ENCODE measurements at regions not wholly inside any gene's neighbourhood (a gene's known extent, or its start where the extent isn't known, plus 50 kb on each side); places are given as distances from the start of the nearest gene placed in this dataset.
"Not testable (repeated sequence)": the region's sequence is repeated elsewhere in the genome, so short reads cannot be mapped to it uniquely, and the experiment has no call there.

GRCh38 chr9:129312251-129313122 is 134.4 kb upstream of the IER5L start:
- no peak for DNase-seq (ENCODE audit: low read depth)

DNA sequence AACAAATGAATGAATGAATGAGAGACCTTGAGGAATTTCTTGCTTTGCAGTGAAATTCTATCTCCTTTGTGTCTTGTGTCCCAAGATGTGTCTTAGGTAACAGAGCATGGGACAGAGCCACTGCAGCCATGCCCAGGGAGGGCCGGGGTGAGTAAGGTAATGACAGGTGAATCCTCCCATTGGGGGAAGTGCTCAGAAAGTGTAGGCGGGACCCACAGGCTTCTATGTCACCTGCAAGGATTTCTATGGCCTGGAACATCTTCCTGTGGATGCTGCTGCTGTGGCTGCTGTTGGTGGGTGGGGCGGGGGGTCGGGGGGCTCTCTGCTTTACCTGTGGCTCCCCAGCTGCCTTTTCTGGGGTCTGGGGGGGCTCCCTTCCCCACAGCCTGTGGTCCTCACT is 133.6 kb upstream of the IER5L start:
- DNase-seq (ENCODE audit: low read depth) = no peak

DNA sequence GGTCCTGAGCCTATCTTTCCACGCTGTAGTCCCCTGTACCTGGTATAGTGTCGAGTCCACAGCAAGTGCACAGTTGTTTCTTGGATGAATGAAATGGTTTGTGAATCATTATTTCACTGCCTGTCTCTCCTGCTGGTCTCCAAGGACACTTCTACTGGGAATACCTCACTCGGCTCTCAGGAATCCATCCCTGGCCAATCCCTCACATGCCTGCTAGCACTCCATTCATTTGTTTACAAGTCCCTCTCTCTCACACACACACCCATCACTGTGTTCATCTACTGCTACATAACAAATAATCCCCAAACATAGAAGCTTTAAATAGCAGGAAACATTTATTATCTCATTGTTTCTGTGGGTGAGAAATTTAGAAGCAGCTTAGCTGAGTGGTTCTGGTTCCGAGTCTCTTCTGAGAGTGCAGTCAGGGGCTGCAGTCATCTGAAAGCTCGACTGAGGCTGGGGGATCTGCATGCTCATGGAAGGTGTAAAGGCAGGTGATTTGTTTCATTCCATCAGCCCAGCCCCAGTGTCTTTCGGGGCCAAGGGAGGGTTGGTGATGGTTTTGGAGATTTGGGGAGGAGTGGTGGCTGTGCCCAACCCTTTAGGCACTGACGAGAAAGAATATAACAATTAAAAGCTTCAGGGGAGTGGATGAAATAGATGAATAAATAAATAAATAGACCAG is 132.7 kb upstream of the IER5L start:
- no peak for DNase-seq (ENCODE audit: low read depth)

- no peak for DNase-seq (ENCODE audit: low read depth)
Observed at GRCh38 chr9:129309906-129310305, 131.8 kb upstream of the IER5L start.

DNA sequence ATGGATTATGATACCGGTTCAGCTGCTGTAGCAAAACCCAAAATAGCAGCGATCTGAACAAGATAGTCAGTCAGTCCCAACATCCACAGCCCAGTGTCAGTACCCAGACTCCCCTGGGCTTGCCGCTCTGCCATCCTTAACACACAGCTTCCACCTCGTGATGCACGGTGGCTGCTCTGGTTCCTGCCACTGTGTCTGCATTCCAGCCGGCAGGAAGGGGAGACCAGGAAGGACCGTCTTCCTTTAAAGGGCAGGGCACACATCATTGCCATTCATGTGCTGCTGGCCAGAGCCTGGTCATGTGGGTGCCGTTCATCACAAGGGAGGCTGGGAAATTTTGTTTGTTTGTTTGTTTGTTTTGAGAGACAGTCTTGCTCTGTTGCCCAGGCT is 131.0 kb upstream of the IER5L start:
- DNase-seq (ENCODE audit: low read depth) = no peak

DNA sequence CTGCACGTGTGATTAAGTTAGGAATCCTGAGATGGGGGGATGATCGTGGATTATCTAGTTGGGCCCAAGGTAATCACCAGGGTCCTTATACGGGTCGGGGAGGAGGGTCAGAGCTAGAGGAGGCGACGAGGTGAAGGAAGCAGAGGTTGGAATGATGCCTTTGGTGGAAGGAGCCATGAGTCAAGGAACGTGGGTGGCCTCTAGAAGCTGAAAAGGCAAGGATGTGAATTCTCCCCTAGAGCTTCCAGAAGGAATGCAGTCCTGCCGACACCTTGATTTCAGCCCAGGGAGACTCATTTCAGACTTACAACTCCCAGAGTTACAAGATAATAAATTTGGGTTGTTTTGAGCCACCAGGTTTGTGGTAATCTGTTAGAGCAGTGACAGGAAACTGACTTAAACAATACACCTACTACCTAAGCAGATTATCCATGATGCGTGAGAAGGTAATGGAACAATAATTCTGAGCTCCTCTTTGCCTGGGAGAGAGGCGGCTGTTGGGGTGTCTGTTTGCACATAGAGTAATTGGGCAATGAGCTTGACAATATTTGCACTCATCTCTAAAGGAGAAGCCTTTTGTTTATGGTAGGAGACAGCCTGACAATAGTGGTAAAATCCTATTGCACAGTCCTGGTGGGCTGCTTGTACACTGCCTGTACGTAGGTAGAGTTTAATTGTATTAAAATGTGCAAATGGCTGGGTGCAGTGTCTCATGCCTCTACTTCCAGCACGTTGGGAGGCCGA is 129.3 kb upstream of the IER5L start:
- DNase-seq (ENCODE audit: low read depth) = no peak

- DNase-seq (ENCODE audit: low read depth) = no peak
Observed at GRCh38 chr9:129306318-129306973, 128.4 kb upstream of the IER5L start.

- no peak for DNase-seq (ENCODE audit: low read depth)
Observed at GRCh38 chr9:129305246-129305645, 127.2 kb upstream of the IER5L start.

DNA sequence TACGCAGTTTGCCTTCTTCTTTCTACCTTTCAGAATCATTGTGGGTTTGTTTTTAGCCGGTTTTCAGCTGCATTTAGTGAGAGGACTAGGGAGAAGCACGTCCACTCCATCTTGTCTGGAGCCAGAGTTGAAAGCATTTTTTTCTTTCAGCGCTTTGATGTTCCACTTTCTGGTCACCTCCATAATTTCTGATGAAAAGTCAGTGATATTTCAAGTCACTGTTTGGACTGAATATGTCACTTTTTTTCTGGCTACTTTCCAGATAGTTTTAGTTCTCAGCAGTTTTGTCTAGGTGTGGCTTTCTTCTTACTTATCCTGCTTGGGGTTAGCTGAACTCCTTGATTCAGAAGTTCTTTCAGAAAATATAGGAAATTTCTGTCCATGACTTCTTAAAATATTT is 123.9 kb upstream of the IER5L start:
- no peak for DNase-seq (ENCODE audit: low read depth)

GRCh38 chr9:129296195-129296594 is 118.1 kb upstream of the IER5L start:
- DNase-seq (ENCODE audit: low read depth) = not testable (repeated sequence)

DNA sequence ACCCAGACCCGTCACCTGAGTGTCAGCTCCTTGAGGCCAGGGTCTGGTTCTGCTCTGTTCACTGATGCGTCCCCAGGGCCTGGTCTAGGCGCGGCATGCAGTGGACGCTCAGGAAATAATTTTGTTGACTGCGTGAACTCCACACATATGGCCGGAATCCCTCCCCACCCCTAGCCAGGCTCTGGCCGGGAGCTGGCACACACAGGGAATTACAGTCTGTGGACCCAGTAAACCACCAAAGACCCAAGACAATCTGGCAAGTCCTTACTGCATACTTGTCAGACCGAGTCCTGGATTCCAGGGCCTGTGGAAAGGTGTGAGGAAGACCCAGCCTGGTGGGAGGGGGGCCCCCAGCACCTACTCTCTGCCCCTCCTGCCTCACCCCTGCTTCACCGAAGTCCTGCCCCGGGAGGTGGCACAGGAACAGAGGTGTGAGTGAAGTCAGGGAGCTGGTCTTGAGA is 113.0 kb upstream of the IER5L start:
- no peak for DNase-seq (ENCODE audit: low read depth)

GRCh38 chr9:129290606-129291005 is 112.5 kb upstream of the IER5L start:
- DNase-seq (ENCODE audit: low read depth) = no peak

- no peak for DNase-seq (ENCODE audit: low read depth)
Observed at GRCh38 chr9:129289883-129290282, 111.8 kb upstream of the IER5L start.

DNA sequence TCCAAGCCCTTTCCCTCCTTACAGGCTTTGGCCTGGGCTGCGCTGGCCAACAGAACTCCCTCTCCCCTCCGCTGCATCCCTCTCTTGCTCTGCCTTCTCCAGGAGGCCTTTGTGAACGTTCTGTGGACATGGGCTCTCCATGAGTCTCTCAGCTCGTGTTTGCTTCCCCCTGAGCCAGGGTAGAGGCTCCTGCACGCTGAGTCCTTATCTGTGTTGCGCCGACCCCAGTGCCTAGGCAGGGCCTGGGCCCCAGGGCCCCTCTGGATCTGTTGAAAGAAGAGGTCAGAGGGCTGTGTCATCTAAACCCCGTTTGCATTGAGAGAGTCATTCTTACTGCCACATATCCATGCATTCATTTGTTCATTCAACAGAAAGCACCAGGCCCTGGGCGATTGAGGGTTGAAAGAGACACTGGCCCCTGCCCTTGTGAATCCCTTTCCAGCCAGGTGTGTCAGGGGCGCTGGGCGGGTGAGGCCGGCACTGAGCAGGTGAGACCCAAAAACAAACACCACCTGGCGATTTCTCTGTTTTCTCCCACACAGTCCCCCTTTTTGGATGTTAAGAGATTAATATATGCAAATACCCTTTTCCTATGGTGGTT is 111.2 kb upstream of the IER5L start:
- DNase-seq (ENCODE audit: low read depth) = no peak

DNA sequence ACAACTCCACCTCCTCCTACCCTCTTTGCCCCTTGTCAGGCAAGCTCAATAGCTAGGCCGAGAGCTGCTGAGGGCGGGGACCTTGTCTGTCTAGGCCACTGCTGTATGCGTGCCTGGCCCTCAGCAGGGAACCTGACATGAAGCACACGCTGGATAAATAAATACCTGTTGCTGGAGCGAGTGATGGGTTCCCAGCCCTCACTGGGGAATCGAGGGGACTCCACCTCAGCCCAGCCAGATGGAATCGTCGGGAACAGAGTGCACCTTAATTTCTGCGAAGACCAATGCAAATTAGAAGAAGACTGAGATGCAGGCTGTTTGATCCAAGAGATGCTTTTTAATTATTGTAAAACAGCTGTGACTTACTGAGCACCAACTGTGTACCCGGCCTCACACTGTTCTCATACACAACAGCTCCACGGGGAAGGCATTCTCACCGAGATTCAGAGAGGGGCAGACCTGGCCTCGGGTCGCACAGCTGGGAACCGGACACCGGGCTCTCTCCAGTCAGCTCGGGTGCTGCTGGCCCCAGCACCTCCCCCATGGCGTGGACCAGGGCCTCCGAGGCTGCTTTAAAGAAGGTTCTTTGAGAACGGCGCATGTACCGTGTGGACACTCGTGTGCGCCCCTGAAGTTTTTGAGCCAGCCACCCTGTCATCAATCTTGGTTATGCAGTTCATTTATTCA is 109.7 kb upstream of the IER5L start:
- DNase-seq (ENCODE audit: low read depth) = no peak

GRCh38 chr9:129285979-129286772 is 108.1 kb upstream of the IER5L start:
- no peak for DNase-seq (ENCODE audit: low read depth)

DNA sequence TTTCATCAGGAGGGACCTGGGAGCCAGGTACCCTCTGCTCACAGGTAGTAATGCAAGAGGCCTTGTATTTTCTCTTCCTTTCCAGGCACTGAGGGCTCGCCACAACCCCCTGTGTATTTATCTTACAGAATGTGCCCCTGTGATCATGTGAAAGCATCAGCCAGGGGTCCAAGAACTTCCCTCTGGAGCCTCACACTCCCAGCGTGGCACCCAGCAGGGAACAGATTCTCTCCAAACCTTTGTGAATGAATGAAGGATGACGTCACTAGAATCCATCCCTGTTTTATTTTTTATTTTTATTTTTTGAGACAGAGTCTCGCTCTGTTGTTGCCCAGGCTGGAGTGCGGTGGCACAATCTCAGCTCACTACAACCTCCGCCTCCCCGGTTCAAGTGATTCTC is 107.3 kb upstream of the IER5L start:
- no peak for DNase-seq (ENCODE audit: low read depth)

GRCh38 chr9:129284607-129285291 is 106.7 kb upstream of the IER5L start:
- no peak for DNase-seq (ENCODE audit: low read depth)

DNA sequence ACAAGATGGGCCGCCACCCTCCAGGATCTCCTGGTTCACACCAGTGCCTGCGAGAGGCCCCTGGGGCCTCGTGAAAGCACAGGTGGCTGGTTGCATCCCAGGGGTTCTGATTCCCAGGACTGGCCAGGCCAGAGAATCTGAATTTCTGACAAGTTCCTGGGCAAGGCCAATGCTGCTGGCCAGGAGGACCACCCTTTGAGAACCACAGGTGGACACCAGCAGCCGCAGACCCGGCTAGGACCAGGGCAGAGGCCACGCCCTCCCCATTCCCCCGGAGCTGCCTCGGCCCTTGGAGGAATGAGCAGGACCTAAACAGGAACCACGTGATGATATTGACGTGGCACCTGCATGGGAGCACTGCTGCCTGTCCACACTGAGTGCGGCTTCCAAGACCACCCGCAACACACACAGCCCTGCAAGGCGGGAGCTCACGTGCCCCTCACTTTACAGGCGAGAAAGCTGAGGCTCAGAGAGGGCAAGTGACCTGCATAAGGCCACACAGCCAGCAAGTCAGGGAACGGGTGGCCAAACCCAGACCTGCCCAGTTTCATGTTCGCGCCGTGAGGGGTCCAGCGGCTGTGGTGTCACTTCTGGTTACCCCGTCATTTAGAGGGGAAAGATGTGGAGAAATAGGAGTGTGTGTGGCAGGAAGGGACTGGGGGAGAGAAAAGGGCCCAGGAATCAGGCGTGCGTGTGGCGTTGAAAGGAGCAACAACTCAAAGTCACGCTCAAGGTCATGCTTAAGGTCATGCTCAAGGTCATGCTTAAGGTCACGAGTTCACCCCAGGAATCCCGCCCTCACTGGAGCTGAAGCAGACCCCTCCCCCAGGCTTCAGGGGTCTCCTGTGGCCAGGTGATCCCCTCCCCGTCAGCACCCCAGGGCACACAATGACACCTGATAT is 105.9 kb upstream of the IER5L start:
- DNase-seq (ENCODE audit: low read depth) = no peak

Measured in non-pigmented ciliary epithelial cell (primary cell).